Lung (tissue), 11 donors: ENCODE measurements at regions not wholly inside any gene's neighbourhood (a gene's known extent, or its start where the extent isn't known, plus 50 kb on each side); places are given as distances from the start of the nearest gene placed in this dataset.

Source experiments
- ATAC-seq: fragments of 200-7000 bp; cut with Tn5 transposase; one replicate; pipeline ENCODE4 v1.9.1; 2020; ENCODE audit warnings: moderate number of reproducible peaks; ENCODE audit not compliant: insufficient read depth, low FRiP score
- DNase-seq, 3 donors: peaks; one replicate each; pipeline ENCODE4 v3.0.0-alpha.2; 2013 to 2017
- H3K27ac ChIP-seq, 2 donors: one replicate each; pipeline ENCODE4 v1.5.1; 2013; ENCODE audit warnings: mild to moderate bottlenecking in 2 of 2, moderate library complexity in 2 of 2, control low read depth in 1 of 2, inconsistent platforms in 1 of 2, low read depth in 1 of 2, low read length in 1 of 2
- H3K27me3 ChIP-seq, 3 donors: one replicate each; pipeline ENCODE4 v1.5.1; 2013; ENCODE audit warnings: low read length in 2 of 3; ENCODE audit not compliant: control insufficient read depth in 3 of 3, insufficient read depth in 3 of 3
- H3K36me3 ChIP-seq, 4 donors: one replicate each; pipeline ENCODE4 v1.5.1; 2013; ENCODE audit warnings: low read length in 4 of 4, mild to moderate bottlenecking in 1 of 4, moderate library complexity in 1 of 4; ENCODE audit not compliant: control insufficient read depth in 4 of 4, insufficient read depth in 4 of 4
- H3K4me1 ChIP-seq, 5 donors: one replicate each; pipeline ENCODE4 v1.5.1; 2013; ENCODE audit warnings: low read length in 5 of 5, mild to moderate bottlenecking in 2 of 5, moderate library complexity in 1 of 5; ENCODE audit not compliant: control insufficient read depth in 5 of 5, insufficient read depth in 5 of 5
- H3K4me3 ChIP-seq: one replicate; pipeline ENCODE4 v1.5.1; 2013; ENCODE audit warnings: mild to moderate bottlenecking, control low read depth, moderate library complexity
- H3K9ac ChIP-seq, 2 donors: one replicate each; pipeline ENCODE4 v1.5.1; 2013; ENCODE audit warnings: low read length in 2 of 2, control low read depth in 1 of 2; ENCODE audit not compliant: insufficient read depth in 1 of 2
- H3K9me3 ChIP-seq, 4 donors: one replicate each; pipeline ENCODE4 v1.5.1; 2013; ENCODE audit warnings: low read length in 3 of 4, mild to moderate bottlenecking in 1 of 4, moderate library complexity in 1 of 4; ENCODE audit not compliant: control insufficient read depth in 4 of 4, insufficient read depth in 3 of 4
- WGBS, 2 donors: extraction: QIAGEN DNeasy Blood & Tissue Kit; methylation state at CpG; one replicate each; pipeline ENCODE4 v1.1.7; 2013; 5-methylcytosine and 5-hydroxymethylcytosine counted together
- TF ChIP-seq, protein P1 (sequence below): IDR thresholded peaks from 2 replicates; pipeline ENCODE4 v1.5.1; 2012; ENCODE audit warnings: mild to moderate bottlenecking; ENCODE audit errors: control extremely low read depth, extremely low read depth
- donor health status: control.
- donor health status: control.
- donor health status: Bipolar disorder and iron deficiency.
- donor health status: healthy.
- donor health status: DM: yes; HTN: yes; CAD: no.

DNA sequence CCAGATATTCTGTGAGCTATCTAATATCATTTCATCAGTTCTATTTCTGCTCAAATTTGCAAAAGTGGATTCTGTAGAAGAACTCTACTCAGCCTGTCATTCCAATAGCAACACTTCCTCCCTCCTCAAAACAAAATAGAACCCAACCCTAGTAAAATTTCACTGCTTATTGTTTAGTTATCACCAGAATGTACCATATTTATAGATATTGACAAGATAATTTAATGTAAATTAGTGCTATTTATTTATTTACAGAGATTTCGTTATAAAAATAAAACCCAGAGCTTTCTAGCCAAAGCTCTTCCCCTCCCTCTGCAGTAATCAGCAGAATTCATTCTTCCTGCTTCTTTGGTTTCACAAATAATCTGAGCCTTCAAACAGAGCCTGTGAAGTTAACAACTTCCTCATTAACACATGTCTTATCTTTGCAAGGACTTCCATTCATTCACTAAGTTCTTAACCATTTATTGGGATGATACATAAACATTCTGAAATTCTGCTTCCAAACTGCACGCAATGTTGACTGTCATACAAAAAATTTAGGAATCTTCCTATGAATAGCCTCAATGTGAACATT is 73.7 kb upstream of the PJA2 start:
- DNase-seq (no peak), ATAC-seq (no peak)
- H3K4me3 ChIP-seq, result no peak overlapping the region
- H3K9ac ChIP-seq, result no peak overlapping the region
- H3K36me3 ChIP-seq, result no peaks in the 10 kb centered on the region
- H3K27me3 ChIP-seq, result no peaks in the 10 kb centered on the region
- WGBS, 2 donors, result 36 to 39% methylated on average over 2 of the region's 2 CpGs
- TF ChIP-seq, protein P1, sequence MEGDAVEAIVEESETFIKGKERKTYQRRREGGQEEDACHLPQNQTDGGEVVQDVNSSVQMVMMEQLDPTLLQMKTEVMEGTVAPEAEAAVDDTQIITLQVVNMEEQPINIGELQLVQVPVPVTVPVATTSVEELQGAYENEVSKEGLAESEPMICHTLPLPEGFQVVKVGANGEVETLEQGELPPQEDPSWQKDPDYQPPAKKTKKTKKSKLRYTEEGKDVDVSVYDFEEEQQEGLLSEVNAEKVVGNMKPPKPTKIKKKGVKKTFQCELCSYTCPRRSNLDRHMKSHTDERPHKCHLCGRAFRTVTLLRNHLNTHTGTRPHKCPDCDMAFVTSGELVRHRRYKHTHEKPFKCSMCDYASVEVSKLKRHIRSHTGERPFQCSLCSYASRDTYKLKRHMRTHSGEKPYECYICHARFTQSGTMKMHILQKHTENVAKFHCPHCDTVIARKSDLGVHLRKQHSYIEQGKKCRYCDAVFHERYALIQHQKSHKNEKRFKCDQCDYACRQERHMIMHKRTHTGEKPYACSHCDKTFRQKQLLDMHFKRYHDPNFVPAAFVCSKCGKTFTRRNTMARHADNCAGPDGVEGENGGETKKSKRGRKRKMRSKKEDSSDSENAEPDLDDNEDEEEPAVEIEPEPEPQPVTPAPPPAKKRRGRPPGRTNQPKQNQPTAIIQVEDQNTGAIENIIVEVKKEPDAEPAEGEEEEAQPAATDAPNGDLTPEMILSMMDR, result no peak
- peaks cover 7 to 44% (median 22%) of the 10 kb centered on the region in 5 donors for H3K4me1 ChIP-seq
- H3K27ac ChIP-seq, result no peak overlapping the region
- no peaks in the 10 kb centered on the region for H3K9me3 ChIP-seq

DNA sequence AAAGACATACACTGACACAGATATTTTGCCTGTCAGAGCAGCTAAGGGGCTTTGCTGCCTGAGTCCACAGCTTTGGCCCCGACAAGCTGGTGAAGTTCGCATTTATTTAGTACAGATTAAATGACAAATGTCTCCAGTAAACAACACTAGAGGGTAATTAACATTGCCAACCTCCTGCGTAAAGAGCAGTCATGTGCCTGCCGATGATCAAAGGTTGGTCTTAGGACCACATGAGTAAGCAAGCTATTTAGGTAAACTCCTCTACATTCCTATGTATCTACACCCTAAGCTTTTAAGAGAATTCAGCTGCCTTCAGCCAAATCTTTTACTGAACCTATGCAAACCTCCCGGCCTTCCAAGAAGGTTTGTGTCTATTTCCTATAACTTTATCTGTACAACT is 73.0 kb upstream of the PJA2 start:
- Histone ChIP-seq H3K27me3 (no peaks in the 10 kb centered on the region), H3K27ac (no peak overlapping the region), H3K36me3 (no peaks in the 10 kb centered on the region), H3K9ac (no peak overlapping the region), H3K9me3 (no peaks in the 10 kb centered on the region), H3K4me3 (no peak overlapping the region), H3K4me1 (peaks cover 7 to 44% (median 22%) of the 10 kb centered on the region in 5 donors)
- TF ChIP-seq, protein P1, result no peak
- ATAC-seq (no peak), DNase-seq (no peak)
- WGBS, 2 donors, result 74 to 79% methylated on average over 5 of the region's 5 CpGs

DNA sequence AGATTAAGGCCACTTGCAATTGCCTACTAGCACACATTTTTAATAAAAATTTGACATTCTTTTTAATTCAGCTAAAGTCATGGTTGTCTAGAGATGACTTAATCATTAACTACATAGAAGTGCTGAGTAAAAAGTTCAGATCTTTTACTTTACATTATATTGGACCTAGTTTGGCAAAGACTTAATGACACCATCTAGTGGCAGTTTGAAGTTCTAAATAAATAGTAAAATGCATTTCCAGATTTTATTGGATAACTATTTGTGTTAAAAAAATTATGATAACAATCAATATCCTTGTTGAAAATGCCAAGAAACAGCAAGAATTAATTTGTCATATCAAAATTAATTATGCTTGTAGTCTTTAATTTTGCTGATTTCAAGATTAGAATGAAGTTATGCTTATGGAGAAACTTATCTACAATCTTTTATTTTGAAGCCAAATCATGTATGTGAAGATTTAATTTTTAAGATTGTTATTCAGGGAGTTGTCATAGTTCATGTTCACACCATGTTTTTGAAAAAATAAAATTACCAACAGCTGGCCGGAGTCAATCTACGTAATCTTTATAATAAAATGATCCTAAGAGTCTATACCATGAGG is 69.6 kb upstream of the PJA2 start:
- H3K36me3 ChIP-seq, result no peaks in the 10 kb centered on the region
- H3K4me3 ChIP-seq, result no peak overlapping the region
- no peak overlapping the region for H3K27ac ChIP-seq
- WGBS, 2 donors, result 49 to 98% methylated on average over 2 of the region's 2 CpGs
- no peaks in the 10 kb centered on the region for H3K9me3 ChIP-seq
- no peak for ATAC-seq
- H3K27me3 ChIP-seq, result no peaks in the 10 kb centered on the region
- peak in 1 of 3 donors; percentile 56 for DNase-seq
- no peak overlapping the region for H3K9ac ChIP-seq
- TF ChIP-seq, protein P1, result no peak
- H3K4me1 ChIP-seq, result peaks cover 0 to 24% (median 3%) of the 10 kb centered on the region in 5 donors

DNA sequence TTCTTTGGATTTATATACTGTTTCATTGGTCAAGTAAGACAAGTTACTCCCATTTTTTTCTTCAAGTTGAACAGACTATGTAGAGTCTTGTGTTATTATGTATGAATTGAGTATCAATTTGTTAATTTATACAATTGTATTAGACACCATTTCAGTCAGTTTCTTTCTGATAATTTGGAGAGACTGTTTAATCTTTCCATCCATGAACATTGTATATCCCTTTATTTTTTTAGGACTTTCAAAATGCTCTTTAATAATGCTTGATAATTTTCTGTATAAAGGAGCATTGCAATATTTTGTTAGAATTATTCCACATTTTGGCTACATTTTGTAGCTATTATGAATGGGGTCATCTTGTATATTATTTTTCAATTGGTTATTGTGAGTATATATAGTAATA is 69.1 kb upstream of the PJA2 start:
- Histone ChIP-seq H3K36me3 (no peaks in the 10 kb centered on the region), H3K27me3 (no peaks in the 10 kb centered on the region), H3K9ac (no peak overlapping the region), H3K4me1 (peaks cover 0 to 19% (median 3%) of the 10 kb centered on the region in 5 donors), H3K27ac (no peak overlapping the region), H3K9me3 (no peaks in the 10 kb centered on the region), H3K4me3 (no peak overlapping the region)
- TF ChIP-seq, protein P1, result no peak
- ATAC-seq, result no peak
- DNase-seq, result no peak
